Ascending aorta (tissue), 2 donors: ENCODE measurements at regions not wholly inside any gene's neighbourhood (a gene's known extent, or its start where the extent isn't known, plus 50 kb on each side); places are given as distances from the start of the nearest gene placed in this dataset.

ENCODE experiments used
- DNase-seq, 2 donors: peaks; one replicate each; pipeline ENCODE4 v3.0.0-alpha.2; 2019; ENCODE audit warnings: low spot score in 2 of 2
- H3K27ac ChIP-seq, 2 donors: fragments of 200-600 bp; sonication (generic); one replicate each; pipeline ENCODE4 v1.5.1; 2016 to 2017; ENCODE audit warnings: mild to moderate bottlenecking in 1 of 2
- H3K27me3 ChIP-seq: fragments of 200-600 bp; sonication (generic); one replicate; pipeline ENCODE4 v1.5.1; 2017
- H3K36me3 ChIP-seq, 2 donors: fragments of 200-600 bp; sonication (generic); one replicate each; pipeline ENCODE4 v1.5.1; 2016
- H3K4me1 ChIP-seq, 2 donors: fragments of 200-600 bp; sonication (generic); one replicate each; pipeline ENCODE4 v1.5.1; 2016 to 2017; ENCODE audit warnings: mild to moderate bottlenecking in 1 of 2
- H3K4me3 ChIP-seq, 2 donors: fragments of 200-600 bp; sonication (generic); one replicate each; pipeline ENCODE4 v1.5.1; 2016 to 2017; ENCODE audit warnings: mild to moderate bottlenecking in 1 of 2
- H3K9me3 ChIP-seq, 2 donors: fragments of 200-600 bp; sonication (generic); one replicate each; pipeline ENCODE4 v1.5.1; 2016
- intact Hi-C: fragments of 100-400 bp; cut with DNase I; formaldehyde crosslinking; loops from one replicate; pipeline ENCODE4 v1.15.1; 2023
- TF ChIP-seq, protein P1 (sequence below), 3 experiments: fragments of 200-600 bp in 2 of 3; fragments of 450-650 bp in 1 of 3; sonication (generic) in 2 of 3; IDR thresholded peaks; one replicate each; pipeline ENCODE4 v1.5.1; 2016 to 2019; ENCODE audit warnings: antibody characterized with exemption in 3 of 3, mild to moderate bottlenecking in 1 of 3, moderate library complexity in 1 of 3

DNA sequence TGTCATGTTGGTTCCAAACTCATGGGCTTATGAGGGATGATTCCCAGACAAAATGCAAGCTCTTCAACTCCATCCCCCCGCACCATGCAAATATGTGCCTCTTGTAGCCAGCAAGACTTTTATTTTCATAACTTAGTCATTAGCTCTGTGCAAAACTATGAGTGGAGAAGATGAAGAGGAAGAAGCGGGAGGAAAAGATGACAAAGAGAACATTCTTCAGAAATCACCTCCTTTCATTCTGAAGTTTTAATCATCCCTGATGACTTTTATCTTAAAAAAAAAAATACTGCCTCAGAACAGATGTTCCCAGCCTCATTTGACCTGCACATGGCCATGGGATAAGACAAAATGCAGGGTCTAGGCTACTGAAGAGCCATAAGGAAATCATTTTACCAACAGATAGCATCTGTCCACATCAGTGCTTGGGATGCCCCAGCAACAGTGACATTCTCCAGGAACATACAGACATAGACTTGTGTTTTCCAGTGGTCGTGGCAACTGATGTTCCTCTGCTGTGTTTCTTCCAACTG lies 145.5 kb downstream of the WNT5A start:
- no peak overlapping the region for H3K27ac ChIP-seq
- no peaks in the 10 kb centered on the region for H3K36me3 ChIP-seq
- TF ChIP-seq, protein P1, sequence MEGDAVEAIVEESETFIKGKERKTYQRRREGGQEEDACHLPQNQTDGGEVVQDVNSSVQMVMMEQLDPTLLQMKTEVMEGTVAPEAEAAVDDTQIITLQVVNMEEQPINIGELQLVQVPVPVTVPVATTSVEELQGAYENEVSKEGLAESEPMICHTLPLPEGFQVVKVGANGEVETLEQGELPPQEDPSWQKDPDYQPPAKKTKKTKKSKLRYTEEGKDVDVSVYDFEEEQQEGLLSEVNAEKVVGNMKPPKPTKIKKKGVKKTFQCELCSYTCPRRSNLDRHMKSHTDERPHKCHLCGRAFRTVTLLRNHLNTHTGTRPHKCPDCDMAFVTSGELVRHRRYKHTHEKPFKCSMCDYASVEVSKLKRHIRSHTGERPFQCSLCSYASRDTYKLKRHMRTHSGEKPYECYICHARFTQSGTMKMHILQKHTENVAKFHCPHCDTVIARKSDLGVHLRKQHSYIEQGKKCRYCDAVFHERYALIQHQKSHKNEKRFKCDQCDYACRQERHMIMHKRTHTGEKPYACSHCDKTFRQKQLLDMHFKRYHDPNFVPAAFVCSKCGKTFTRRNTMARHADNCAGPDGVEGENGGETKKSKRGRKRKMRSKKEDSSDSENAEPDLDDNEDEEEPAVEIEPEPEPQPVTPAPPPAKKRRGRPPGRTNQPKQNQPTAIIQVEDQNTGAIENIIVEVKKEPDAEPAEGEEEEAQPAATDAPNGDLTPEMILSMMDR (IDR thresholded peaks at IDR 0.05) = no peak
- H3K9me3 ChIP-seq = no peaks in the 10 kb centered on the region
- no peak overlapping the region for H3K4me3 ChIP-seq
- no peak for DNase-seq
- no peaks in the 10 kb centered on the region for H3K27me3 ChIP-seq
- intact Hi-C loops = no loop called here
- H3K4me1 ChIP-seq = no peaks in the 10 kb centered on the region

DNA sequence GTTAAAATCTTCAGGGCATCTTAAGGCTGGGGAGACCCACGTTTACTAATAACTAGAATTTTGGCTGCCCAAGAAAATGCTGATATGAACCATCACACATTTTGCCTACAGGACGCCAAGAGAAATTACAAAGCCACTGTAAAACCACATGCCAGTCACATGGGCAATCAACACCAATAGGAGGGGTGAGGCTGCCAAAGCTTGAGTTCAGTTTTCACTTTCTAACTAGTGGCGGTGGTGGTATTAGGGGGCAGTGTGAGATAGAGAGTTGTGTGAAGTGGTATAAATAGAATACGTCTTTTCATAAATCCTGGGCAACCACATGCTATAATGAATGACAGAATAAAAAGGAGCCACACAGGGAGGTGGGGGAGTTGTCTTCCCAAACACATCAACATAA lies 147.3 kb downstream of the WNT5A start:
- intact Hi-C loops = no loop called here
- H3K27ac ChIP-seq = no peak overlapping the region
- H3K4me1 ChIP-seq = no peaks in the 10 kb centered on the region
- H3K36me3 ChIP-seq = no peaks in the 10 kb centered on the region
- no peaks in the 10 kb centered on the region for H3K27me3 ChIP-seq
- TF ChIP-seq, protein P1 (IDR thresholded peaks at IDR 0.05) = no peak
- no peak for DNase-seq
- H3K4me3 ChIP-seq = no peak overlapping the region
- H3K9me3 ChIP-seq = no peaks in the 10 kb centered on the region

DNA sequence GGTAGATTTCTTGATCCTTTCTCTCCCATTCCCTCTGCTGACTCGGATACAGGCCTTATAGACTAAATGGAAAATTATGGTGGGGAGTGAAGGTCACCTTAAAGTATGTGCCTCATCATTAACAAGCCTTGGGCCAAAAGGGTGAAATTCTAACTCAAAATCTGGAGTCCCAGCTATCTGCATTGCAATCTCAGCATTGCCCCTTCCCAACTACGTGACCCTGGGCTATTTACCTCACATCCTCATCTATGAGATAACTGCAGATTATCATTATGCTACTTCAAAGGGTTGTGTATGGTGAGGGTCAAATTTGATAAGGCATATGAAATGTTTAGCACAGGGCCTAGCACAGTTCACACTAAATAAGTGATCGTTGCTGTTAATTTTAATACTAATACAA lies 147.7 kb downstream of the WNT5A start:
- no peaks in the 10 kb centered on the region for H3K27me3 ChIP-seq
- no peaks in the 10 kb centered on the region for H3K4me1 ChIP-seq
- TF ChIP-seq, protein P1 (IDR thresholded peaks at IDR 0.05) = no peak
- H3K36me3 ChIP-seq = no peaks in the 10 kb centered on the region
- H3K9me3 ChIP-seq = no peaks in the 10 kb centered on the region
- H3K4me3 ChIP-seq = no peak overlapping the region
- DNase-seq = no peak
- no peak overlapping the region for H3K27ac ChIP-seq
- intact Hi-C loops = no loop called here

DNA sequence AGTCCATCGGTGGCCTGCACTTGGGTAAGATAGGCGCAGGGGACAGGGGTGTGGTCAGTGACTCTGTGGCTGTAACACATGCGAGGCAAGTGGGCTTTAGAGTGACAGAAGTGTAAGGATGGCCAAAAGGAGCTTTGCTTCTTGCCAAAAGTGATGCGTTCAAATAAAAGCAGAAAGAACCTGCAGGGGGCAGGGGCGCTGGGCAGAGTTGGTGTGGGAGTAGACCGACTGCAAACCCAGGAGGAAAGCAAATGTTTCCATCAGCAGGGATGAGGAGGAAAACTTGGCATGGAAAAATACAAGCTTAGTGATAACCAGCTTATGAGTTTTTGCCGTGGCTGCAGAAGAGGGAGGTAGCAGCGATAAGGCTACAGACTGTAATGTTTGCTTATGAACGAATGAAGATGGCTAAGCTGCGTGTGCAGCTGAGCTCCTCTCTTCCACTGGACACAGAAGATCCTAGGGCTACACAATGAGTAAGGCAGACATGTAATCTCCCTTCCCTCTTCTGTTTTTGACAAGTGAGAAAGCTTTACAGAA lies 149.4 kb downstream of the WNT5A start:
- DNase-seq = no peak
- Histone ChIP-seq H3K4me1 (no peaks in the 10 kb centered on the region), H3K27me3 (no peaks in the 10 kb centered on the region), H3K9me3 (no peaks in the 10 kb centered on the region), H3K36me3 (no peaks in the 10 kb centered on the region), H3K27ac (no peak overlapping the region), H3K4me3 (no peak overlapping the region)
- TF ChIP-seq, protein P1 (IDR thresholded peaks at IDR 0.05) = no peak
- intact Hi-C loops = no loop called here

DNA sequence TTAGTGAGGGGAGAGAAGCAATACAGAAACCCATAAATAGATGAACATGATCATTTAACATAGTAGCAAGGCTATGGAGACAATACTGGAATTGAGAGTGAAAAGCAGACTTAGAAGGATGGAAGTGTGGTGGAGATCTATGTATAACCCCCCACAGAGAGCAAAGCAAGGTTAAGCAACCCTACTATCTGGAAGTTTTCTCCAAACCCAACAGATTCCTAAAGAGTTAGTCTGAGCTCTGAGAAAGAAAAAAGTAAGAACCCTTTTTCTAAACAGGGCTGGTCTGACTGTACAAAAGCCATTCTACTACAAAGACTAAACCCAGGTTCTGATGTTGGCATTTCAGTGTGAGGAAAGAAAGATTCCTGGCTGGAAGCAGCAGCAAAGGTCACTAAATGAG lies 153.2 kb downstream of the WNT5A start:
- Histone ChIP-seq H3K36me3 (no peaks in the 10 kb centered on the region), H3K27ac (no peak overlapping the region), H3K4me3 (no peak overlapping the region), H3K27me3 (no peaks in the 10 kb centered on the region), H3K4me1 (no peaks in the 10 kb centered on the region), H3K9me3 (no peaks in the 10 kb centered on the region)
- intact Hi-C loops = no loop called here
- TF ChIP-seq, protein P1 (IDR thresholded peaks at IDR 0.05) = no peak
- no peak for DNase-seq

DNA sequence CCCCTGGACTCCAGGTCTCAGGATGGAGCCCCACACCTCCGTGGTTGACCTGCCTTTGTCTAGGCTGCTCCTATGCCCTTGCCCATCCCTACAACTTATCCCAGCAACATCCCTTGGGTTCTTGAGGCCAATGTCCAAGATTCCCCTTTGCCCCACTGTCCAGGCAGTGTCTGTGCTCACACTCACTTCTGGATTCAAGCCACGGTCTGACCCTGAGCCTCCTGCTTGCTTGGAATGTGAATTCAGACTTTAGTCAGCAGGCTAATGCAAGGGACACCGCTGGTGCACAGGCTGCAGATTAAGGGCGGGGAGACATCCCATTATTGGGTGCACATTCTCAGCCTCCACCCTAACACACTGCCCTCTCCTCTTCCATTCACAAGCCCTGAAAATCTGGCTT lies 154.1 kb downstream of the WNT5A start:
- Histone ChIP-seq H3K36me3 (no peaks in the 10 kb centered on the region), H3K27me3 (no peaks in the 10 kb centered on the region), H3K27ac (no peak overlapping the region), H3K4me1 (no peaks in the 10 kb centered on the region), H3K9me3 (no peaks in the 10 kb centered on the region), H3K4me3 (no peak overlapping the region)
- DNase-seq = no peak
- TF ChIP-seq, protein P1 (IDR thresholded peaks at IDR 0.05) = no peak
- intact Hi-C loops = no loop called here
